VCaP (cell line): ENCODE measurements at regions not wholly inside any gene's neighbourhood (a gene's known extent, or its start where the extent isn't known, plus 50 kb on each side); places are given as distances from the start of the nearest gene placed in this dataset.
"Not testable (repeated sequence)": the region's sequence is repeated elsewhere in the genome, so short reads cannot be mapped to it uniquely, and the experiment has no call there.

Experiments used
- H3K27ac ChIP-seq: fragments of 450-650 bp; 2 replicates; pipeline ENCODE4 v1.5.1; 2017
- CTCF ChIP-seq: fragments of 450-650 bp; conservative IDR thresholded peaks from 2 replicates; pipeline ENCODE4 v1.5.1; 2017; ENCODE audit warnings: mild to moderate bottlenecking, moderate library complexity

- no peak for TF ChIP-seq CTCF
- no peak overlapping the region for H3K27ac ChIP-seq
Measured at GRCh38 chr5:158195416-158196210, 336.7 kb upstream of the CLINT1 start.

GRCh38 chr5:158194561-158194976 is 335.6 kb upstream of the CLINT1 start:
- H3K27ac ChIP-seq = no peak overlapping the region

GRCh38 chr5:158193395-158193794 is 334.4 kb upstream of the CLINT1 start:
- H3K27ac ChIP-seq = not testable (repeated sequence)

More at GRCh38 chr5:158194561-158194976, 335.6 kb upstream of the CLINT1 start:
- TF ChIP-seq CTCF = no peak

GRCh38 chr5:158180407-158180806 is 321.5 kb upstream of the CLINT1 start:
- H3K27ac ChIP-seq = no peak overlapping the region
- no peak for TF ChIP-seq CTCF

- no peak overlapping the region for H3K27ac ChIP-seq
Measured at GRCh38 chr5:158179271-158179670, 320.3 kb upstream of the CLINT1 start.

GRCh38 chr5:158178535-158178934 is 319.6 kb upstream of the CLINT1 start:
- no peak overlapping the region for H3K27ac ChIP-seq
- TF ChIP-seq CTCF = no peak

More at GRCh38 chr5:158179271-158179670, 320.3 kb upstream of the CLINT1 start:
- TF ChIP-seq CTCF = no peak

GRCh38 chr5:158177146-158177545 is 318.2 kb upstream of the CLINT1 start:
- H3K27ac ChIP-seq = peak overlapping the region; percentile 79; the same call in 1 of the 2 replicates
- TF ChIP-seq CTCF = no peak

GRCh38 chr5:158175934-158176481 is 317.1 kb upstream of the CLINT1 start:
- no peak for TF ChIP-seq CTCF
- peak overlapping the region; percentile 79 for H3K27ac ChIP-seq
